HG02981 (cell line): ENCODE measurements at regions not wholly inside any gene's neighbourhood (a gene's known extent, or its start where the extent isn't known, plus 50 kb on each side); places are given as distances from the start of the nearest gene placed in this dataset.
A peak's percentile ranks its signal among the peaks of the same experiment; 100 is the strongest.
"Not testable (repeated sequence)": the region's sequence is repeated elsewhere in the genome, so short reads cannot be mapped to it uniquely, and the experiment has no call there.

Source experiments
- ATAC-seq: cut with Tn5 transposase; IDR thresholded peaks from one replicate; pipeline ENCODE4 v1.9.1; 2021; ENCODE audit warnings: mild to moderate bottlenecking, moderate library complexity; ENCODE audit not compliant: unreplicated experiment

DNA sequence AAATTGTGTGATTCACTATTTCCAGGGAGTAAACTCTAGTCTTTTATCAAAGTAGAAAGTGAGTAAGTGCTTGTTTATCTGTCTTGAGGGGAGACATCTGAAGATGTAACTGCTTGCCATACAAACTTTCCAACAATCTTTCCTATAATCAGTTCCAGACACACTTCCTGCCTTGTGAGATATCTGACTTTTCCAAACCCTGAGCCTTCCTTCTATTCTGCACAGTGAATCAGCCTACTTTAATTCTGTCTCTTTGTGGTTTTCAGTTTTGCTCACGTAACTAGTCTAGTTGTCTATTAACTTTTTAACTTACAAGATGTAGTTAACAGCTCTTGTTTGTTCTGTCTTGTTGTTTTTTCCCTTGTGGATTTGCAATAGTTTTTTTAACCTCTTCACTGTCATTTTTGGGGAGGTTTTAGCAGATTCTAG, 947.8 kb downstream of the C4orf33 start:
- peak; percentile 94 for ATAC-seq

DNA sequence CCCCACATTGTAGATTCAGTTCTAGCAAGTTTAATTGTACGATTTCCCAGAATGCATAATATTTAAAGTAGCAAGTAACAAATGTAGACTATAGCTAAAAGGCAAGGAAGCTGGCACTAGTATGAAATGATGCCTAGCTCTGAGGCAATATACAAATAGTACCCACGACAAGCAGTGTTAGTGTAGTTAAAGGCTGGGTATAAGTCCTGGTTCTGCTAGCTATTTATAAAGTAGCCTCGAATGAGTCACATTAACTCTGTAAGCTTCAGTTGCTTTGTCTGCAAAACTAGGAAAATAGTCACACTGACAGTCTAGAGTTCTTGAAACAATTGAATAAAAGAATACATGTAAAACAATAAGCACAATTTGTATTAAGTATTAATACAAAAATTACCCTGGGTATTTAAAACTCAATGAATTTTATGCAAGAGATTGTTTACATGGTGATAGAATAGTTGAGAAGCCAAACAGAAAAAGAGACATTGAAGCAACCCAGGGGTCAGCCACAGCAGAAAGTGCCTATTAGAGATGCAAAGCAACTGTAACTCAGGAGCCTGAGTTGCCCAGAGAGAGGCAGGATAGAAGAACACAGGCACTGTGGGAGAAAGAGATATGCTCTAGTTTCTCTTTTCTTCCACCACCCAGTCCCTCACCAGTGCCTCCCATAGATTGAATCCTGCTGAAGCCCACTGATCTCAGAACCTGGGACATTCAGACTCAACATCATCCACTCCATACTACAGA, 949.0 kb downstream of the C4orf33 start:
- ATAC-seq, result no peak

GRCh38 chr4:130053723-130054122, 957.8 kb downstream of the C4orf33 start:
- no peak for ATAC-seq

- ATAC-seq, result no peak
Observed at GRCh38 chr4:130054908-130055307, 959.0 kb downstream of the C4orf33 start.

GRCh38 chr4:130056286-130056685, 960.3 kb downstream of the C4orf33 start:
- ATAC-seq, result no peak

GRCh38 chr4:130064471-130064870, 968.5 kb downstream of the C4orf33 start:
- ATAC-seq, result no peak

GRCh38 chr4:130067419-130067818, 971.5 kb downstream of the C4orf33 start:
- no peak for ATAC-seq

DNA sequence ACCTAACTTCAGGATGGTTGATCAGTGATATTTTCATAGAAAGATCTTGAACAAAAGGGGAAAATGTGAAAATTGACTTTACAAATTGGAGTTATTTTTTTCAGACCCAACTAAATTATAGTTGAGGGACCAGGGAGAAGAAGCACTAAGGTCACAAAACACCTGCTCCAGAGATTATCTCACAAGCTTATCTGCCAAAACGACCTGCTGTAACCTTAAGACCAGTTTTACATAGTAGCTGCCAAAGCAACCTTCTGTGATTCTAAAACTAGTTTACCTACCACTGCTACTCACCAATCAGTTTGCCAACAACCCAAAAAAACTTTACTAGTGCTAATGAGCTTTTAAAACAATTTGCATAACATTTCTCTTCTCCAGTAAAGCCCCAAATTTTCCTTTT, 972.1 kb downstream of the C4orf33 start:
- ATAC-seq, result no peak

DNA sequence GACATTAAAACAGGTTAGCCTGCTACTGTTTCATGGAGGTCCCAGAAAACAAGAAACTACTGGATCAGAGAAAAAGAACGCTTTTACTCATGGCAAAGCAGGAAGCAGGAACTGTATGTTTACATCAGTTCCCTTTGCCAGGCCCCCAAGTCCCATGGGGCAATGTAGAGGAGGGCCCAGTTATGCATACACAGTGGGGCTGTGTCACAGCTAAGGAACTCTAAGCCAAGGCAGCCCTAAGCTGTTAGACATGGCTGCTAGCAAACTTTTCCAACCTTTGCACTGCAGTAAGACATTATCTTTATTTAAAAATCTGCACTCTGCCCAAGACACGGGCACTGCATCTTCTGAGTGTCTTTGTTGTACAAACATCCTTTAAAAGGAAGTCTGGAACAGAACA, 975.8 kb downstream of the C4orf33 start:
- ATAC-seq, result no peak

DNA sequence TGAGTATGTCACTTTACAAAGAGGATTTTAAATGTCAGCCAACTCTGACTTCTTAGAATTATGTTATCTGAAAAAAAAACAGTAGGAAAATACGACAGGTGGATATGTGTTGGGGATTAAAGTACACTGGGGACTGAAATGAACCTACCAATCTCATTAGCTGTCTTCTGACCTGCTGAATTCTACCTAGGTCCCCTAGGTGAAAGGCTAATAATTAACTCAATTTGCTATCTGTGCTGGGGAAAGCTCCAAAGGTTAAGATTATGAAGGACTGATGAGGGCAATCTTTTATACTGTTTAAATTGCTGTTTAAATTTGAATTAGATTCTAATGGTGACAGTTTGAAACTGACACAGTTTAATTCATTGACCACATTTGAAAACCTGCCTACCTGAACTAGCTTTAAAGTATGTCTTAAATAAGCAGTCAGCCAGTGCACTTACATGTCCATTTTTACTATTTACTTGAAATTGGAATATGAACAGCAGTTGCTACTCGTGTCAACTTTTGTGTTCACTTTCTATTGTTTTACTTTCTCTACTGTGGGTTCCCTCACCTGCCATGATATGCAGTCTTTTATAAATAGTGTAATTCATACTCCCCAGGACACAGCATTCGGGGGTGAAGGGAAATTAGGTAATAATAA, 977.3 kb downstream of the C4orf33 start:
- no peak for ATAC-seq

DNA sequence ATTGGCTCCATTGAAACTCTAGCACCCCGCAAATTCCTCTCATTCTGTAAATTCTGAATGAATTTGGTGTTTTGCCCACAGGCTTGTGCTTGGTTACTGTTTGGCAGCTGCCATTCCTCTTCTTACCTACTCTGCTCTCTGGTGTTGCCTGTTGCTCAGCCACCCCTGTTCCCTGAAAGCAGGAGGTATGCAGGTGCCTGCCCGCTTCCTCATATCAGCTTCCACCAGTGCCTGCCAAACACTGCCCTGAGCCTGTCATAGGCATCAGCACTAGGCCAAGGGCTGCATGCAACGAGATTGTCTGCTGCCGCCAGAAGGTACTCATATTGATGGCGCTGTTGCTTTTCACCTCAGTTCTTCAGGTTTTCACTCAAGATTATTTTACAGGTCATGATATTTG, 978.1 kb downstream of the C4orf33 start:
- ATAC-seq, result no peak

DNA sequence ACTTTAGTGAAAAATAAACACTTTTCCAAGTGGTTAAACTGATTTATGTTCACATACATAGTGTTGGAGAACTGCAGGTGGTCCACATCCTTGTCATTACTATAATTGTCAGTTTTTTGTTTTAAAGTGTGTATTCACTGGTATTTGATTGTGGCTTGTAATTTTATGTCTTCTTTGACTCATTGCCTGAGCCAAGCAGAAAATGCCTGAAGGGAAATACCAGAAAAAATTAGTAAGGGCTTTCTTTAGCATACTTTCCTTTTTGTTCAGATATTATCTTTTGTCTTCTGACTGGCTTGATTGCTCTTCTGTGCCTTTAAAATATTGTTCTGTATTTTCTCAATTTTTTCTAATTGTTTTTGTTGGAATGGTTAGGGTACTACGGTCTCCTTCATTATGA, 981.3 kb downstream of the C4orf33 start:
- ATAC-seq, result no peak

- ATAC-seq, result not testable (repeated sequence)
Observed at GRCh38 chr4:130079027-130079426, 983.1 kb downstream of the C4orf33 start.

DNA sequence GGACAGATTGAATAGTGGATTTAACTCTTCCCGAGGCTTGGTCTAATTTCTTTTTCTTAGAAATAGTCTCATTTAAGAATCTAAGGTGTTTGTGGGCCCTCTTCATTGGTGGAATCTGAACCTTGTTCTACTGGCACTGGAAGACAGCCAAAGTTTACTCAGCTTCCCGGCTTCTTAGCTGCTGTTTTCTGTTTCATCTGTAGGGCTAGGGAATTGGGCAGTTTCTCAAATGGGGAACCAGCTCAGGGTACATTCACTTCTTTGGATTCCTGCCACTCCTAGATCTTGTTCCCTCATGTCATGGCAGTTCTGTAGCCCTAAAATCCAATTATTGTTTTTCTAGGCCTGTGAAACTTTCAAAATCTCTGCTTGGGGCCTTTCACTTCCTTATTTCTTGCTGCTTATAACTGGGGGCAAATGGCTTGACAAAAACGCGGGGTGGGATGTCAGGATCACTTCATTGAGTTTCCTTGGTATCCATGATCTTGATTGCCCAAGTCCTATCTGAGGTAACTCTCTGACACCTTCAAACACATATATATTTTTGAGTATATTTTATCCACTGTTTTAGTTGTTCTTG, 985.0 kb downstream of the C4orf33 start:
- ATAC-seq, result no peak

GRCh38 chr4:130090427-130090826, 994.5 kb downstream of the C4orf33 start:
- no peak for ATAC-seq

GRCh38 chr4:130092187-130093015, 996.4 kb downstream of the C4orf33 start:
- ATAC-seq, result no peak

GRCh38 chr4:130099105-130099504, 1003.2 kb downstream of the C4orf33 start:
- ATAC-seq, result no peak

GRCh38 chr4:130110189-130110588, 1014.2 kb downstream of the C4orf33 start:
- ATAC-seq, result no peak

- ATAC-seq, result no peak
Observed at GRCh38 chr4:130110770-130111169, 1014.8 kb downstream of the C4orf33 start.

DNA sequence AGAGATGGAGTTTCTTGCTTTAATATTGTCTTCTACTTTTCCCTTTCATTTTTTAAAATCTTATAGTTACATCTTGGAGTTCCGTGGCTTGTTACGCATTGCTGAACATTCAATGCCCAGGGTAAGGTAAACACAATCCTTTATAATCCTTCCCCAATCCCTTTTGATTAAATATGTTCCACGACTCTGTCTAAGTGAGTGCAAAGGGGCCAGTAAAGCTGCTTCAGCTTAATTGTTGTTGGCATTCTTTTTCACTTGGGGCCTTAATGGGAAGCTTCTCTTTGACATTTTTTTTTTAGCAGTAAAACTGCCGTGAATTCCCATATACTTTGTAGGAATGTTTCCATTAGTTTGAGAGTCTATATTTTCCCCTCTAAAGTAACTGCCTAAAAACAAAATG, 1028.1 kb downstream of the C4orf33 start:
- ATAC-seq, result no peak

DNA sequence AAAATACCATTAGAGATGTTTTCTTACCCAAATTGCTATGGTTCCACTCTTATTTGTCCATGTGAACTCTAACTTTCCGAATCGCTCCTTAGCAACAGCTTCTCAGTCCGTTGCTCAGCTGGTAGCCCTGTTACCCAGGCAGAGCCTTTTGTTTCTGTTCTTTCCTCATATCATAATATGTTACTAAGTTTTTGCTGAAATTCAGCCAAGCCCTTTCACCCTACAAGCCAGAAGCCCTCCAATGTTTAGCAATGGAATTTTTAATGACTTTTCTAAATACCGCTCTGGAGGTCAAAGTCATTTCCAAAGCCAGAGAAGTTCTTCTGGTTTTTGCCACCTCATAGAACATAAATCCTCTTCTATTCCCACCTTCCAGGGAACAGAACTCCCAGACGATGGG, 1029.5 kb downstream of the C4orf33 start:
- ATAC-seq, result no peak
